SH-SY5Y (cell line): ENCODE measurements at regions not wholly inside any gene's neighbourhood (a gene's known extent, or its start where the extent isn't known, plus 50 kb on each side); places are given as distances from the start of the nearest gene placed in this dataset.

Experiments
- GATA2 ChIP-seq: IDR thresholded peaks from 2 replicates; pipeline ENCODE4 v1.6.1; 2011; ENCODE audit warnings: mild to moderate bottlenecking, low read depth, low read length
- GATA3 ChIP-seq: IDR thresholded peaks from 2 replicates; pipeline ENCODE4 v1.6.1; 2011; ENCODE audit warnings: low read depth, mild to moderate bottlenecking, low read length, moderate library complexity

DNA sequence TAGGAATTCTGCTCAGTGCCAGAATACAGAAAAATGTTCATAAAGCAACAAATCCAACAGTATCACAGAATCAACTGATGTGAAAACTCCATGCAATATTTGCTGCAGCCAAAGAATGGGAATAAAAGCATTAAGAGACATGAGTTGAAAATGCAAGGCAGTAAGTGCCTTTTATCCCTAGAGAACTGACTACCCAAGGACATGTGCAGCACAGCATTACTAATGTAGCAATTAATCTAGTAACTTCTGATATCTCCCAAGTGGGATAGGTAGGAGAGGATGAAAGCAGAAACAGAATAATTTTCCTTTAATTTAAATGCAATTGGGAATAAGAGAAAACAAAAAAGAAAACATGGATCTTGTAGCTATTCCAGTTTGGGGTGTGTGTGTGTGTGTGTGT, 497.5 kb upstream of the CBLB start:
- no peak for TF ChIP-seq GATA3
- TF ChIP-seq GATA2, result no peak
